NCI-H2107 treated with DMSO at 0.1 percent for 48 hours (cell line): ENCODE measurements at regions not wholly inside any gene's neighbourhood (a gene's known extent, or its start where the extent isn't known, plus 50 kb on each side); places are given as distances from the start of the nearest gene placed in this dataset.

Source experiments
- DNase-seq: peaks from one replicate; lab custom pipeline; 2025; ENCODE audit not compliant: unreplicated experiment; lab: John Stamatoyannopoulos, UW

- no peak for DNase-seq
These were observed 52.5 kb upstream of the PITX2 start for GRCh38 chr4:110675426-110675825.

- DNase-seq, result no peak
These were observed 53.4 kb upstream of the PITX2 start for GRCh38 chr4:110676241-110676640.

- no peak for DNase-seq
These were observed 55.8 kb upstream of the PITX2 start for GRCh38 chr4:110678517-110679227.

DNA sequence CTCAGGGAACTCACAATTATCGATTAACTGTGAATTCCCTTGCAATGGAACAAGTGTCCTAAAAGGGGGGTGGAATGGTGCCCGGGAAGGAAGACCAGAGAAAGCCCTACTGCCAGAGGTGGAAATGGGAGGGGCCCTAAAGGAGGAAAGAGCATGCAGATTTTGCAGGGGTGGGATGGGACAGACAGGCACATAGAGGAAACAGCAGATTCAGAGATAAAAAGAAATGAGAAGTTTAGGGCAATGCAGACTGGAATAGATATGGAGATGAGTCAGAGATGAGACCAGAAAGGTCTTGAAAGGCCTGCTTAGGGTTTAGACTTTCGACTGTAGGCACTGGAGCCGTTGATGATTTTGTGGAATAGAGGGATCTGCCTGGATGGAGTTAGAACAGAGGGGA lies 57.4 kb upstream of the PITX2 start:
- no peak for DNase-seq

DNA sequence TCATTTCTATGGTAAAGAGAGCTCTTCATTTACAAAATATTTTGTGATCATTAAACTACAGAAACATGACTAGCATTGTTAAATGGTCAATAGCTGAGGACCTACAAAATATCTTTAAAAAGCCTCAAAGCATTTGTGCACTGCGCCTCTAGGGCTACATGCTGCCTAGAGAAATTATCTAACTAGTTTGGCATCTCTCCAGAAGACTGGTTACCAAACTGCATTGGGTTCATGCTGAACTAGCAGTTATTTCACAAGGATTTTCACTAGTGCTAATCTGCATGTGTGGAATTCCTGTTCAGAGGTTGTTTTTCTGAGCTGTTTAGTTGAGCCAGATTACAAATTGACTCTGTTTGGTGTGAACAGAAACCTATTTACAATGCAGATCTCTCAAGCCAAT lies 58.5 kb upstream of the PITX2 start:
- DNase-seq, result no peak

DNA sequence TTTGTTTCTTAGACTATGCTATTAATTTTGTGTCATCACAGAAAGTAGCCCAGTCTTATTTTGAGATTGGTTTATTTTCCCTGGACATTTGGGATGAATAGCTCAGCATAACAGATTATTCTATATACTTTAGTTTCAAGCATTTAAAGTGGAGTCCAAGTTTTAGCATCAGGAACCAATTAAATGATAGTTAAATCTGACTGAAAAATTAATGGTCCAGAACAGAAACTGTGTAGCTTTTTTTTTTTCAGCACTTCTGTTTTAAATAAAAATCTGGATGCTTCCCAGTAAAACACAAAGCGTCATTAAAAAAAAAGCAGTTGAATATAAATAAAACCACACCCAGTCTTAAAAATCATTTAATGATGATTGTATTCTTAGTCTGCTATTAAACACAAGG lies 59.4 kb upstream of the PITX2 start:
- DNase-seq, result no peak

GRCh38 chr4:110683601-110684000 lies 60.7 kb upstream of the PITX2 start:
- no peak for DNase-seq

- DNase-seq, result no peak
These were observed 79.4 kb upstream of the PITX2 start for GRCh38 chr4:110702326-110702725.

DNA sequence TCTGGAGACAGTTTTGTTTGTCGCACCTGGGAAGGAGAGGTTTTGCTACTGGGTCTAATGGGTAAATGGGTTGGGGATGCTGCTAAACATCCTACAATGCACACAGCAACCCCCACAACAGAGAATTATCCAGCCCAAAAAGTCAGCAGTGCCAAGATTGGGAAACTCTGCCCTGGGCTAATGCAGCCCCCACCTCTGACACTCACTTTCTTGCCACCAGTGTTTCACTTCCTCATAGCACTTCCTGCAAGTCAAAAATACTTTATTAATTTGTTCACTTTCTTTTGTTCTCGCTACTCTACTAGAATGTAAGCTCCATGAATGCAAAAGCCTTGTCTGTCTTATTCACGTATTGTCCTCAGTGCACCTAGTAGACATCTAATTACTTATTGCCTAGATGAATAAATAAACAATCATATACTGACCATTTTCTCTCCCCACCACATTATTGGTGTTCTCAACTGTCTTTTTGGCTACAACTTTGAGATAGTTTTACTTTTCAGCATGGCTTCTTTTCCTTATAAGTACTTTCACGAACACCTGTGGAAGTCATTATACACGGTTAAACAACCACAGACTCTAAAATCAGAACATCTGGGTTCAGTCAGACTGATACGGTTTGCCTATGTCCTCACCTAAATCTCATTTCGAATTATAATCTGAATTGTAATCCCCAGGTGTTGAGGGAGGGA lies 82.0 kb upstream of the PITX2 start:
- no peak for DNase-seq

DNA sequence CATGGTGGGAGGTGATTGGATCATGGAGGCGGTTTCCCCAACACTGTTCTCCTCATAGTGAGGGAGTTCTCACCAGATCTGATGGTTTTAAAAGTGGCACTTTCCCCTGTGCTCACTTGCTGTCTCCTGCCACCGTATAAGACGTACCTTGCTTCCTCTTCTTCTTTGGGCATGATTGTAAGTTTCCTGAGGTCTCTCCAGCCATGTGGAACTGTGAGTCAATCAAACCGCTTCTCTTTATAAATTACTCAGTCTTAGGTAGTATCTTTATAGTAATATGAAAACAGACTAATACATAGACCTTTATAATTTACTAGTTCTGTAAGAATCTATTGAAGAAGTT lies 82.5 kb upstream of the PITX2 start:
- DNase-seq, result no peak

- DNase-seq, result no peak
These were observed 87.2 kb upstream of the PITX2 start for GRCh38 chr4:110710070-110710469.

GRCh38 chr4:110712486-110712885 lies 89.6 kb upstream of the PITX2 start:
- no peak for DNase-seq

- no peak for DNase-seq
These were observed 107.4 kb upstream of the PITX2 start for GRCh38 chr4:110730318-110730717.

GRCh38 chr4:110733901-110734300 lies 111.0 kb upstream of the PITX2 start:
- no peak for DNase-seq

GRCh38 chr4:110735686-110736085 lies 112.8 kb upstream of the PITX2 start:
- DNase-seq, result no peak

GRCh38 chr4:110737931-110738330 lies 115.1 kb upstream of the PITX2 start:
- DNase-seq, result no peak

DNA sequence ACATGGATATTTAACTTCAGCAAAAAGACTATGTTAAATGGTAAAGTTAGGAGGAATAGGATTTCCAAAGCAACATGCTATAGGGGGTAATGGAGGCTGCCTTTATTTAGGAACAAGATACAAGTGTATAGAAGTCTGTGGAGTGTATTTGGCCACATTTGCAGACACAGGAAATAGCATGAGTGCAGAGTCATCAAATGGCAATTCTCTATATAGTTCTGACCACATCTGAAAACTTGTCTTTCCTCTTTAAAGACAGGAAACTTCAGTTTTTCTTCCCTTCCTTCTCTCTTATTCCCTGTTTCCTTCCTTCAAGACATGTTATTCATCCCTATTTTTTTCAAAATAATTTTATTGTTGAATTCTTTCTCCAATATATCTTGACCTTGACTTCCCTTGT lies 119.3 kb upstream of the PITX2 start:
- no peak for DNase-seq

GRCh38 chr4:110748071-110748470 lies 125.2 kb upstream of the PITX2 start:
- DNase-seq, result no peak

- DNase-seq, result no peak
These were observed 128.3 kb upstream of the PITX2 start for GRCh38 chr4:110751183-110751582.

GRCh38 chr4:110751986-110752385 lies 129.1 kb upstream of the PITX2 start:
- DNase-seq, result no peak

DNA sequence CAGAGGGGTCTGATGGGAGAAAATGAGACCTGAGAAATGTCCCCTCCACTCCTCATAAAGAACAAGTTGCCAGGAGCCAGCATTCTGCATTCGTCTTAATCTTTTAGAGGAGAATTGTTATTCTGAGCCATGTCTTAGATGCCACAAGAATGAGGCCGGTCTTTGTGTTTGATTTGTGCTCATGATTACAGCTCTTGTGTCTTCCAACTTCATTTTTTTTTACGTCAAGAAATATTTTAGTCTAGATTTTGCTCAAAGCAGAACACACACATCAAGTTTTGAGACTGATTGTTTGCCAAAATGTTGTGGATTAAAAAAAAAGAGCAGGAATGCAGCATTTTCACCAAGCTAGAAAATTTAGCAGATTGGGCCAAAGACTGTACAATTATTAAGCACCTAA lies 130.6 kb upstream of the PITX2 start:
- DNase-seq, result no peak

DNA sequence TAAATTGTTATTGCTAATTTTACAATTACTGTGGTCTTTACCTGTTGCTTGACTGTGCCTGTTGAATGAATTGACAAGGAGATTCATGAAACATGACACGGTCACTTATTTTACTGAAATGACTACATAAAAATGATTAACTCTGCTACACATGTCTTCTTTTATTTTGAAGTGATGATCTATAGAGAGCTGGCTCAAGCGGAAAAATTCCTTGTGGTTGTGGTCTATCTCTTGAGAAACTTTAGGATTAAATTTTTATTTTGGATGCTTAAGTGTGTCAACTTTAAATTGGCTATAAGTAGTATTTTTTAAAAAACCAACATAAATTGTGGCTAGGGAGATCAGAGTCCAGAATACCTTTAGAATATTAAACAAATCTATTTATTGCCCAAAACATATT lies 131.8 kb upstream of the PITX2 start:
- DNase-seq, result no peak

GRCh38 chr4:110769578-110769977 lies 146.7 kb upstream of the PITX2 start:
- no peak for DNase-seq
